PFSK-1 (cell line): ENCODE measurements at regions not wholly inside any gene's neighbourhood (a gene's known extent, or its start where the extent isn't known, plus 50 kb on each side); places are given as distances from the start of the nearest gene placed in this dataset.

Experiments
- POLR2AphosphoS5 ChIP-seq: IDR thresholded peaks from 2 replicates; pipeline ENCODE4 v1.6.1; 2012; ENCODE audit warnings: low read depth, mild to moderate bottlenecking, control low read depth, low read length, moderate library complexity
- TF ChIP-seq, protein P1 (sequence below), 2 experiments: IDR thresholded peaks; 2 replicates each; pipeline versions ENCODE4 v1.6.1 to v1.8.0; 2011 to 2012; ENCODE audit warnings: low read depth in 2 of 2, low read length in 2 of 2, control low read depth in 1 of 2, inconsistent platforms in 1 of 2, mild to moderate bottlenecking in 1 of 2, moderate library complexity in 1 of 2; ENCODE audit not compliant: insufficient read depth in 1 of 2

DNA sequence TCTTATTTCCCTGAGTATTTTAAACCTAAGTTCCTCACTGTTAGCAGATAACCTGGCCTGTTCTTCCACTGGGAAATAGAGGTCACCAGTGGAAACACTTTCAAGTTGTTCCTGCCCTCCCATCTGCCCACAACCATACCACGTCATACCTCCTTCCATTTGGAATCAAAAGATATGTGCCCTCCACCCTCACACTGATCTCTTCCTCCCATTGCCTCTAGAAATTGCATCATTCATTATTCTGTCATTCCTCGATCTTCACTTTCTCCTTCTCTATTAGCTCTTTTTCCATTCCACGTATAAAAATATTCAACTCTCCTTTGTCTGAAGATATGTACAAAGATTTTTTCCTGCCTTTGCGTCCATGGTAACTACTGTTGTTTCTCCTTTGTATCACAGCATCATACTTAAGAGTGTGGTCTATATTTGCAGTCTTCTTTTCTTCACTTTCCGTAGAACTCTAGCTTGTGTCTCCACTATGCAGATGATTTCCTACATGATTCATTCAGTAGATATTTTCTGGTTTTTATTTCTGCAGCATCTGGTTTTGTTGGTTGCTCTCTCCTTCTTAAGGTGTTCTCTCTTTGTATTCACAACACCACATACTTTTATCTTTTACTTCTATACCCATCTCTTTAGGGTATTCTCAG, 312.3 kb downstream of the REEP3 start:
- TF ChIP-seq, protein P1, sequence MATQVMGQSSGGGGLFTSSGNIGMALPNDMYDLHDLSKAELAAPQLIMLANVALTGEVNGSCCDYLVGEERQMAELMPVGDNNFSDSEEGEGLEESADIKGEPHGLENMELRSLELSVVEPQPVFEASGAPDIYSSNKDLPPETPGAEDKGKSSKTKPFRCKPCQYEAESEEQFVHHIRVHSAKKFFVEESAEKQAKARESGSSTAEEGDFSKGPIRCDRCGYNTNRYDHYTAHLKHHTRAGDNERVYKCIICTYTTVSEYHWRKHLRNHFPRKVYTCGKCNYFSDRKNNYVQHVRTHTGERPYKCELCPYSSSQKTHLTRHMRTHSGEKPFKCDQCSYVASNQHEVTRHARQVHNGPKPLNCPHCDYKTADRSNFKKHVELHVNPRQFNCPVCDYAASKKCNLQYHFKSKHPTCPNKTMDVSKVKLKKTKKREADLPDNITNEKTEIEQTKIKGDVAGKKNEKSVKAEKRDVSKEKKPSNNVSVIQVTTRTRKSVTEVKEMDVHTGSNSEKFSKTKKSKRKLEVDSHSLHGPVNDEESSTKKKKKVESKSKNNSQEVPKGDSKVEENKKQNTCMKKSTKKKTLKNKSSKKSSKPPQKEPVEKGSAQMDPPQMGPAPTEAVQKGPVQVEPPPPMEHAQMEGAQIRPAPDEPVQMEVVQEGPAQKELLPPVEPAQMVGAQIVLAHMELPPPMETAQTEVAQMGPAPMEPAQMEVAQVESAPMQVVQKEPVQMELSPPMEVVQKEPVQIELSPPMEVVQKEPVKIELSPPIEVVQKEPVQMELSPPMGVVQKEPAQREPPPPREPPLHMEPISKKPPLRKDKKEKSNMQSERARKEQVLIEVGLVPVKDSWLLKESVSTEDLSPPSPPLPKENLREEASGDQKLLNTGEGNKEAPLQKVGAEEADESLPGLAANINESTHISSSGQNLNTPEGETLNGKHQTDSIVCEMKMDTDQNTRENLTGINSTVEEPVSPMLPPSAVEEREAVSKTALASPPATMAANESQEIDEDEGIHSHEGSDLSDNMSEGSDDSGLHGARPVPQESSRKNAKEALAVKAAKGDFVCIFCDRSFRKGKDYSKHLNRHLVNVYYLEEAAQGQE (IDR thresholded peaks at IDR 0.05; ENCODE audit: insufficient read depth in 1 of 2, low read depth in 2 of 2, low read length in 2 of 2), result no peak
- TF ChIP-seq POLR2AphosphoS5, result no peak
